HG02973 (cell line): ENCODE measurements at regions not wholly inside any gene's neighbourhood (a gene's known extent, or its start where the extent isn't known, plus 50 kb on each side); places are given as distances from the start of the nearest gene placed in this dataset.
"Not testable (repeated sequence)": the region's sequence is repeated elsewhere in the genome, so short reads cannot be mapped to it uniquely, and the experiment has no call there.

Experiments
- ATAC-seq: cut with Tn5 transposase; IDR thresholded peaks from one replicate; pipeline ENCODE4 v1.9.1; 2021; ENCODE audit warnings: moderate library complexity; ENCODE audit not compliant: unreplicated experiment

DNA sequence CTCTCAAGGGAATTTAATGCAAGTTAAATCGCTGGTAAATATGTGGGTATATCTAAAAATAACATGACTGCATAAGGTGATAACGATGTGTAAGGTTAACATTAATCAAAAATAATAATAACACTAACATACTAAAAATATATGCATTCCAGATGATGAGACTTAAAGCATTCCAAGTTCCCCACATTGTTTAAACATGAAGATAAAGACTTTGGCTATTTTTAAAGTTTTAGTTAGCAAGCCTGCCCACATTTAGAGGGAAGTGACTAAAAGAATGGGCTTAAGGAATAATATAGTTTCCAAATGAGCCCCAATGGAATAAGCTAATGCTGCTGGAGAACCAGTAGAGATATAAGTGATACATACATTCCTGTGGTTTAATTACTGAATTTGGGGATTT is 941.3 kb downstream of the TBC1D32 start:
- no peak for ATAC-seq

DNA sequence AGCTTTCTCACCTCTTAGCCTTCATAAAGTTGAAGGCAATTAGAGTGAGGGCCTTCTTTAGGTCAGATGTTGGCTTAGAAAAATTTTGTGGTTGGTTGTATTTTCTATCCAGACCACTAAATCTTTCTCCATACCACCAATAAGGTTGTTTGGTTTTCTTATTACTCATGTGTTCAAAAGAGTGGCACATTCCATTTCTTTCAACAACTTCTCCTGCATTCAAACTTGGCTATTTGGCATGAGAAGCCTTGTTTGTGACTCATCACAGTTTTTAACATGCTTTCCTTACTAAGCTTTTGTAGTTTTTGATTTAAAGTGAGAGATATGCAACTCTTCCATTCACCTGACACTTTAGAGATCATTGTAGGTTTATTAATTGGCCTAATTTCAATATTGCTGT is 949.6 kb downstream of the TBC1D32 start:
- ATAC-seq = no peak

GRCh38 chr6:120383681-120384080 is 950.6 kb downstream of the TBC1D32 start:
- ATAC-seq = no peak

GRCh38 chr6:120378582-120379220 is 955.6 kb downstream of the TBC1D32 start:
- peak; percentile 94 for ATAC-seq

- ATAC-seq = no peak
These were observed 961.1 kb downstream of the TBC1D32 start for GRCh38 chr6:120373185-120373584.

DNA sequence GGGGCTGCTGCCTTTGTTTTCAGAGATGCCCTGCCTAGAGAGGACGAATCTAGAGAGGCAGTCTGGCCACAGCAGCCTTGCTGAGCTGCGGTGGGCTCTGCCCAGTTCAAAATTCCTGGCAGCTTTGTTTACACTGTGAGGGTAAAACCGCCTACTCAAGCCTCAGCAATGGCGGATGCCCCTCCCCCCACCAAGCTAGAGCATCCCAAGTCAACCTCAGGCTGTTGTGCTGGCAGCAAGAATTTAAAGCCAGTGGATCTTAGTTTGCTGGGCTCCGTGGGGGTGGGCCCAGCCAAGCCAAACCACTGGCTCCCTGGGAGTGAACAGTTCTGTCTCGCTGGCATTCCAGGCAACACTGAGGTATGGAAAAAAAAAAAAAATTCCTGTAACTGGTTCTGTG is 970.9 kb downstream of the TBC1D32 start:
- ATAC-seq = no peak

DNA sequence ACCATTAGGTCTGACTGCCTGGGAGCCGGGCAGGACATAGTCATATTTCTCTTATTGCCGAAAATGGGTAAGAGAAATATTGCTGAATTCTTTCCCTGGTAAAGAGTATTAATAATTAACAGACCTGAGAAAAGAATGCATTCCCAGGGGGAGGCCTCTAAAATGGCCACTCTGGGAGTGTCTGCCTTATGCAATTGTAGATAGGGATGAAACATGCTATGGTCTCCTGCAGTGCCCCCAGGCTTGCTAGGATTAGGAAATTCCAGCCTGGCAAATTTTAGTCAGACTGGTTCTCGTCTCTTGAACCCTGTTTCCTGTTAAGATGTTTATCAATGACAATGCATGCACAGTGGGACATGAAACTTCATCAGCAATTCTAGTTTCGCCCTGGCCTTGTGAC is 975.7 kb downstream of the TBC1D32 start:
- not testable (repeated sequence) for ATAC-seq

DNA sequence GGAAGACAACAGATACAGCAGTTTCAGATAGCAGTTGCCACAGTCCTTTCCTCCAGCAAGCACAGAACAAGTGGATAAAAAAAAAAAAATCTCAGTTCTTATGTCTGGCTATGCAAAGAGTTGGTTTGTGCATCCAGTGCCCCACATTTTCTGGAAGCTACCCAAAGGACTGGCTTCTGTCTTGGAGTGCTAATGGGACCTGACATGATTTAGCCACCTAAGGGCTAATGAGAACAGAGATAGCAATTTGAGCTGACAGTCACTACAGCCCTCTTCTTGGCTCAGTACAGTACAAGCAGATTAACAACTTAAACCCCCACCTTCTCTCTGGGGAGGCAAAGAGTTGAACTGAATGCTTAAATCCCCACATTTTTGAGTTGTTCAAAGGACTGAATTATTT is 976.8 kb downstream of the TBC1D32 start:
- no peak for ATAC-seq

GRCh38 chr6:120355822-120356221 is 978.5 kb downstream of the TBC1D32 start:
- no peak for ATAC-seq

DNA sequence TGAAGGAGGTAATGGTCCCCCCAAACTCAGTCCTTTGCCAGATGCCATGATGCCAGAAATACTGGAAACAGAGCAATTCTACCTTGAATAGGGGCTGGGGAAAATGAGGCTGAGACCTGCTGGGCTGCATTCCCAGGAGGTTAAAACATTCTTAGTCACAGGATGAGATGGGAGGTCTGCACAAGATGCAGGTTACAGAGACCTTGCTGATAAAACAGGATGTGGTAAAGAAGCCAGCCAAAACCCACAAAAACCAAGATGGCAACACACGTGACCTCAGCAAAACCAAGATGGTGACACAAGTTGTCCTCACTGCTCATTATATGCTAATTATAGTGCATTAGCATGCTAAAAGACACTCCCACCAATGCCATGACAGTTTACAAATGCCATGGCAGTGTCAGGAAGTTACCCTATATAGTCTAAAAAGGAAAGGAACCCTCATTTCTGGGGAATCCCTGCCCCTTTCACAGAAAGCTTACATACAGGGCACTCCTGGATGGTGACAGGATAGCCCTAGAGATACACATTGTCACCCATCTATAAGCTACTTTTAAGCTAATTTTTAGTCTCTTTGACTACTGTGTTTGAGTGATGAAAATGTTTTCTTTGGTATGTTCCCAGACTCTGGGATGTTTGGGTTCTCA is 979.7 kb downstream of the TBC1D32 start:
- ATAC-seq = no peak

GRCh38 chr6:120352491-120352890 is 981.8 kb downstream of the TBC1D32 start:
- no peak for ATAC-seq

GRCh38 chr6:120348926-120349325 is 985.4 kb downstream of the TBC1D32 start:
- ATAC-seq = no peak

DNA sequence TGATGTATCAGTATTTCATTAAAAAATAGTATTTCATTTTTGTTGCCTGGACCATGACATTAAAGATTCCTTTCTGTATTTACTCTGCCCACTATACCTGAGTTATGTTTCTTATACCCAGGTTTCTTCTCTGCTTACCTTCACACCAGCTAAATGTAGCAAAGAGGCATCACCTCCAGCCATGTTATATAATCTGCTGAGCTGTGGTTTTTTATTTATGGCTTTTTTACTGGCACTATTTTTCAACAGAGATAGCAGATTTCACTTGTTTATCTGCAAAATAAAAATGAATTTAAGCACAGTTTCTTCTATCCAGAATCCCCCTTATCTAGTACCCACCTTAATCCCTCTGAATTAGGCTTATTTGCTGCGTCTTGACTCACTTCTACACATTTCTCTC is 979.0 kb upstream of the MAN1A1 start:
- no peak for ATAC-seq

DNA sequence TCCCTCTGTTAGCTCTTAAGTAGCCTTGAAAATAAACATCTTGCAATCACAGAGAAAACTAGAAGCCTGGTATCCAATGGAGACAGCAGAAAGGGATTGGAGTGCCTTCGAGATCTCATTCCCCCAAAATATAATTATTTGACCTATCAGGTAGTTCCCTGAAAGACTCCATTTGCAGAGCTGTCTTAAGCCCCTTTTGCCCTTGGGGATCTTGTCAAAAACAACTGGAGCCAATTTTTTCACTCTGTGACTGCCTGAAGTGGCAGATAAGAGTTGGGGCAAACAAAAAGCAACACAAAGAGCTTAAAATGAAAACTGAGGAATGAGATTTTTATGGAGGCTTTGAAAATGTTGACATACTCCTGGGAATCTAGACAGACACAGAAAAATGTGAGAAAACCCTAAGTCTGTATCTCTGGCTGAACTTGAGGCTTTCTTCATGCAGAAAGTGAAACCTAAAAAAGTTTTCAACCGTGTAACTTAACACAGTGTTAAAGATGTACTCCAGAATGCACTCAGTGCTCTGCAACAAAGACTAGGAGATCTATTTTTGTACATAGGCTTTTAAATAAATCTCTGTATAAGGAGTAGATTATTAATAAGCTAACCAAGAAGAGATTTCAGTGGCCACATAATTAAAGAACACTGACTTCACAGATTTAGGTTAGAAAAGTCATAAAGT is 971.1 kb upstream of the MAN1A1 start:
- ATAC-seq = no peak

DNA sequence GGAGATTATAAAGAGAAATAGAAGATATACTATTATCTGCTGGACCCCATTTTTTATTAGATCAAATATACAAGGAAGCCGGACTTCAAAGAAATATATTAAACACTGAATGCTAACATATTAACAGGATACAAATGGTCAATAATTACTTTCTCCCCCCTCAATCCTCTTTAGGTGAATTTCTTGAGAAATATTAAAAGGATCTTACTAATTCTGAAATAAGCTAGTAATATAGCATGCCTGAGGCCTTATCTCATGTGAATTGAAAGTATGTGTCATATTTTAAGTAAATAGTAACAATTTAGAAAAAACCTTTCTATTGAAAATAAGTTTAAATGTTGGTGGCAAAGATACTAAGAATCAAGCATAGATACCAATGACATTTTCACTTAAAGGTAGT is 954.7 kb upstream of the MAN1A1 start:
- no peak for ATAC-seq

- no peak for ATAC-seq
These were observed 954.0 kb upstream of the MAN1A1 start for GRCh38 chr6:120303527-120303926.

- ATAC-seq = no peak
These were observed 952.5 kb upstream of the MAN1A1 start for GRCh38 chr6:120302041-120302440.

GRCh38 chr6:120290964-120291363 is 941.4 kb upstream of the MAN1A1 start:
- ATAC-seq = no peak

- no peak for ATAC-seq
These were observed 932.4 kb upstream of the MAN1A1 start for GRCh38 chr6:120282005-120282404.

GRCh38 chr6:120279466-120280167 is 930.1 kb upstream of the MAN1A1 start:
- no peak for ATAC-seq

GRCh38 chr6:120278689-120279396 is 929.3 kb upstream of the MAN1A1 start:
- ATAC-seq = no peak
